Bronchial epithelial cell (primary cell): ENCODE measurements at regions not wholly inside any gene's neighbourhood (a gene's known extent, or its start where the extent isn't known, plus 50 kb on each side); places are given as distances from the start of the nearest gene placed in this dataset.

ENCODE experiments used
- DNase-seq: peaks from one replicate; pipeline ENCODE4 v3.0.0-alpha.2; 2010; ENCODE audit warnings: low read depth
- FAIRE-seq: peaks from 2 replicates; lab custom pipeline; 2011; peaks lifted over from hg19 to GRCh38; lab: Jason Lieb, UNC
- H3K27me3 ChIP-seq: 2 replicates; pipeline ENCODE4 v1.5.1; 2011; ENCODE audit warnings: low read length; ENCODE audit not compliant: control insufficient read depth, insufficient read depth
- H3K36me3 ChIP-seq: 2 replicates; pipeline ENCODE4 v1.5.1; 2011; ENCODE audit warnings: low read length; ENCODE audit not compliant: control insufficient read depth, insufficient read depth
- H3K4me3 ChIP-seq: 2 replicates; pipeline ENCODE4 v1.5.1; 2011; ENCODE audit warnings: mild to moderate bottlenecking, low read depth, low read length, control low read depth
- CTCF ChIP-seq: IDR thresholded peaks from 2 replicates; pipeline ENCODE4 v1.5.1; 2011; ENCODE audit warnings: mild to moderate bottlenecking, moderate library complexity, low read length, control low read depth, inconsistent platforms; ENCODE audit not compliant: insufficient read depth, severe bottlenecking

- no peaks in the 10 kb centered on the region for H3K27me3 ChIP-seq
- no peak for TF ChIP-seq CTCF
- H3K36me3 ChIP-seq: no peaks in the 10 kb centered on the region
- no peak for FAIRE-seq
- no peak for DNase-seq
- H3K4me3 ChIP-seq: no peak overlapping the region
These were observed 356.5 kb upstream of the TUSC1 start for GRCh38 chr9:26034786-26035185.

- Histone ChIP-seq H3K4me3 (no peak overlapping the region), H3K27me3 (no peaks in the 10 kb centered on the region), H3K36me3 (no peaks in the 10 kb centered on the region)
- TF ChIP-seq CTCF: no peak
- DNase-seq (no peak), FAIRE-seq (no peak)
These were observed 355.1 kb upstream of the TUSC1 start for GRCh38 chr9:26033336-26033735.

GRCh38 chr9:26026423-26027100, 348.3 kb upstream of the TUSC1 start:
- Histone ChIP-seq H3K27me3 (no peaks in the 10 kb centered on the region), H3K4me3 (no peak overlapping the region), H3K36me3 (no peaks in the 10 kb centered on the region)
- no peak for TF ChIP-seq CTCF
- DNase-seq (no peak), FAIRE-seq (no peak)

GRCh38 chr9:26013199-26013598, 335.0 kb upstream of the TUSC1 start:
- FAIRE-seq (no peak), DNase-seq (no peak)

GRCh38 chr9:26012797-26013196, 334.6 kb upstream of the TUSC1 start:
- Histone ChIP-seq H3K4me3 (no peak overlapping the region), H3K36me3 (no peaks in the 10 kb centered on the region), H3K27me3 (no peaks in the 10 kb centered on the region)
- no peak for TF ChIP-seq CTCF
- FAIRE-seq: no peak
- DNase-seq: no peak

More at GRCh38 chr9:26013199-26013598, 335.0 kb upstream of the TUSC1 start:
- TF ChIP-seq CTCF: no peak
- H3K27me3 ChIP-seq: no peaks in the 10 kb centered on the region
- H3K36me3 ChIP-seq: no peaks in the 10 kb centered on the region
- H3K4me3 ChIP-seq: no peak overlapping the region

- no peaks in the 10 kb centered on the region for H3K27me3 ChIP-seq
- peak; percentile 80 for FAIRE-seq
- no peak overlapping the region for H3K4me3 ChIP-seq
- no peak for DNase-seq
- TF ChIP-seq CTCF: no peak
- H3K36me3 ChIP-seq: no peaks in the 10 kb centered on the region
These were observed 316.4 kb upstream of the TUSC1 start for GRCh38 chr9:25994605-25995004.
